Hippocampal formation (tissue), 2 donors: ENCODE measurements at regions not wholly inside any gene's neighbourhood (a gene's known extent, or its start where the extent isn't known, plus 50 kb on each side); places are given as distances from the start of the nearest gene placed in this dataset.
A peak's percentile ranks its signal among the peaks of the same experiment; 100 is the strongest.
"Not testable (repeated sequence)": the region's sequence is repeated elsewhere in the genome, so short reads cannot be mapped to it uniquely, and the experiment has no call there.

Experiments used
- DNase-seq, 2 donors: peaks; one replicate each; lab custom pipeline; 2025; lab: John Stamatoyannopoulos, UW

GRCh38 chr9:22217254-22217653, 208.1 kb upstream of the CDKN2B start:
- no peak for DNase-seq

GRCh38 chr9:22225856-22226255, 216.8 kb upstream of the CDKN2B start:
- DNase-seq = not testable (repeated sequence)

- no peak for DNase-seq
These were observed 218.6 kb upstream of the DMRTA1 start for GRCh38 chr9:22227986-22228385.

- DNase-seq = no peak
These were observed 218.1 kb upstream of the DMRTA1 start for GRCh38 chr9:22228542-22228941.

GRCh38 chr9:22229069-22229468, 217.6 kb upstream of the DMRTA1 start:
- DNase-seq = no peak

GRCh38 chr9:22231309-22231708, 215.3 kb upstream of the DMRTA1 start:
- DNase-seq = not testable (repeated sequence)

GRCh38 chr9:22232971-22233370, 213.7 kb upstream of the DMRTA1 start:
- no peak for DNase-seq

- DNase-seq = no peak
These were observed 208.9 kb upstream of the DMRTA1 start for GRCh38 chr9:22237497-22238363.

- DNase-seq = peak in 1 of 2 donors; percentile 20
These were observed 207.6 kb upstream of the DMRTA1 start for GRCh38 chr9:22238809-22239684.

- DNase-seq = no peak
These were observed 206.0 kb upstream of the DMRTA1 start for GRCh38 chr9:22240619-22241018.

- no peak for DNase-seq
These were observed 205.6 kb upstream of the DMRTA1 start for GRCh38 chr9:22241024-22241423.

GRCh38 chr9:22241611-22242010, 205.0 kb upstream of the DMRTA1 start:
- no peak for DNase-seq

GRCh38 chr9:22244139-22245011, 202.2 kb upstream of the DMRTA1 start:
- peak in 1 of 2 donors; percentile 26 for DNase-seq

GRCh38 chr9:22255337-22255736, 191.3 kb upstream of the DMRTA1 start:
- DNase-seq = no peak

GRCh38 chr9:22256381-22256780, 190.2 kb upstream of the DMRTA1 start:
- no peak for DNase-seq

- no peak for DNase-seq
These were observed 189.4 kb upstream of the DMRTA1 start for GRCh38 chr9:22257026-22257816.

GRCh38 chr9:22265038-22265437, 181.6 kb upstream of the DMRTA1 start:
- DNase-seq = no peak

GRCh38 chr9:22265534-22265933, 181.1 kb upstream of the DMRTA1 start:
- no peak for DNase-seq

GRCh38 chr9:22274477-22274876, 172.1 kb upstream of the DMRTA1 start:
- DNase-seq = no peak

- no peak for DNase-seq
These were observed 168.2 kb upstream of the DMRTA1 start for GRCh38 chr9:22278426-22278825.

- DNase-seq = no peak
These were observed 167.0 kb upstream of the DMRTA1 start for GRCh38 chr9:22279636-22280035.
